Kidney (tissue), 13 donors: ENCODE measurements at regions not wholly inside any gene's neighbourhood (a gene's known extent, or its start where the extent isn't known, plus 50 kb on each side); places are given as distances from the start of the nearest gene placed in this dataset.

Experiments used
- DNase-seq, 5 donors: peaks; one replicate each; pipeline ENCODE4 v3.0.0-alpha.2; 2013 to 2020
- FAIRE-seq: peaks from 2 replicates; lab custom pipeline; 2012; peaks lifted over from hg19 to GRCh38; lab: Jason Lieb, UNC
- H3K27ac ChIP-seq, 2 donors: one replicate each; pipeline ENCODE4 v1.7.0; 2013; ENCODE audit warnings: low read depth in 2 of 2, low read length in 2 of 2, inconsistent platforms in 1 of 2
- H3K27me3 ChIP-seq: one replicate; pipeline ENCODE4 v1.7.1; 2013; ENCODE audit warnings: low read length, inconsistent platforms; ENCODE audit not compliant: control insufficient read depth, insufficient read depth
- H3K36me3 ChIP-seq, 3 donors: one replicate each; pipeline versions ENCODE4 v1.7.0 to v1.7.1; 2013; ENCODE audit warnings: low read length in 3 of 3, control low read depth in 1 of 3, inconsistent platforms in 1 of 3; ENCODE audit not compliant: insufficient read depth in 3 of 3, control insufficient read depth in 2 of 3
- H3K4me1 ChIP-seq, 3 donors: one replicate each; pipeline versions ENCODE4 v1.7.0 to v1.7.1; 2013; ENCODE audit warnings: low read length in 3 of 3, inconsistent platforms in 1 of 3, low read depth in 1 of 3; ENCODE audit not compliant: control insufficient read depth in 2 of 3, insufficient read depth in 2 of 3
- H3K4me3 ChIP-seq, 3 donors: one replicate each; pipeline versions ENCODE4 v1.7.0 to v1.8.1; 2013; ENCODE audit warnings: low read length in 3 of 3, control low read depth in 1 of 3, inconsistent platforms in 1 of 3
- H3K9ac ChIP-seq, 3 donors: one replicate each; pipeline versions ENCODE4 v1.7.0 to v1.7.1; 2013; ENCODE audit warnings: low read length in 3 of 3, control low read depth in 1 of 3, inconsistent platforms in 1 of 3
- H3K9me3 ChIP-seq, 3 donors: one replicate each; pipeline versions ENCODE4 v1.7.0 to v1.7.1; 2013; ENCODE audit warnings: low read length in 3 of 3, control low read depth in 1 of 3, inconsistent platforms in 1 of 3; ENCODE audit not compliant: control insufficient read depth in 2 of 3, insufficient read depth in 1 of 3
- intact Hi-C: fragments of 100-400 bp; cut with DNase I; formaldehyde crosslinking; loops from one replicate; pipeline ENCODE4 v1.11.1; 2022
- TF ChIP-seq, protein P1 (sequence below): IDR thresholded peaks from 3 replicates; pipeline ENCODE4 v1.5.1; 2012; ENCODE audit warnings: mild to moderate bottlenecking, moderate library complexity, borderline replicate concordance; ENCODE audit not compliant: insufficient read depth; ENCODE audit errors: extremely low read depth
- donor health status: control.
- donor health status: control.
- donor health status: control.
- donor health status: control.
- donor health status: control.
- donor health status: DM: yes; HTN: yes; CAD: no.
- donor health status: Normal renal cell carcinoma (clear cell type).

DNA sequence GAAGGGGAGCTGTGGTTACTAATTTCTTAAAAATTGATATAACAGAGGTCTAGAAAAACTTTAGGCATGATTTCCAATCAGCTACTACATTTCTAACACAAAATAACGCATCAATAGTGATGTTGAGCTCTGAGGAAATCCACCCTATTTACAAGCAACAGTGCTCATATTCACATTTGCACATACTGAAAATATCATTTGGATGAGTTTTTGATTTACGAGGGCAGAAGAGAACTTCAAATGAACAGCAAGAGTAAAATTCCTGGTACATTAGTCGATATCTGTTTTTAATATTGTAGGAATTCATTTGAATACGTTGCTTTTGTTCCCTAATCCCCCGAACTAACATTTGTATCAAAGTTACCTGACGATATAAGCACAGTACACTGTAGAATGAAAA lies 761.0 kb upstream of the POU3F3 start:
- no peaks in the 10 kb centered on the region for H3K27me3 ChIP-seq
- FAIRE-seq, result no peak

DNA sequence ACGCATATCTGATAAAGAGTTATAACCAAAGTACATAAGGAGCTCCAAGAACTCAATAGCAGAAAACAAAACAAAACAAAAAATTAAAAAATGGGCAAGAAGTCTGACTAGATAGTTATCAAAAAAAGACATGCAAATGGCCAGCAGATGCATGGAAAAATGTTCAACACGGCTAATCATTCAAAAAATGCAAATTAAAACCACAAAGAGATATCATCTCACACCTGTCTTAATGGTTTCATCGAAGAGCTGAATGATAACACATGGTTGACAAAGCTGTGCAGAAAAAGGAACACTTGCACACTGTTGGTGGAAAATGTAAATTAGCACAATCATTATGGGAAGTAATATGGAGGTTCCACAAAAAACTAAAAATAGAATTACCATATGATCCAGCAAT lies 751.3 kb upstream of the POU3F3 start:
- H3K27me3 ChIP-seq, result no peaks in the 10 kb centered on the region
- H3K4me1 ChIP-seq, result no peaks in the 10 kb centered on the region
- H3K9ac ChIP-seq, result no peak overlapping the region
- H3K9me3 ChIP-seq, result no peaks in the 10 kb centered on the region
- TF ChIP-seq, protein P1, sequence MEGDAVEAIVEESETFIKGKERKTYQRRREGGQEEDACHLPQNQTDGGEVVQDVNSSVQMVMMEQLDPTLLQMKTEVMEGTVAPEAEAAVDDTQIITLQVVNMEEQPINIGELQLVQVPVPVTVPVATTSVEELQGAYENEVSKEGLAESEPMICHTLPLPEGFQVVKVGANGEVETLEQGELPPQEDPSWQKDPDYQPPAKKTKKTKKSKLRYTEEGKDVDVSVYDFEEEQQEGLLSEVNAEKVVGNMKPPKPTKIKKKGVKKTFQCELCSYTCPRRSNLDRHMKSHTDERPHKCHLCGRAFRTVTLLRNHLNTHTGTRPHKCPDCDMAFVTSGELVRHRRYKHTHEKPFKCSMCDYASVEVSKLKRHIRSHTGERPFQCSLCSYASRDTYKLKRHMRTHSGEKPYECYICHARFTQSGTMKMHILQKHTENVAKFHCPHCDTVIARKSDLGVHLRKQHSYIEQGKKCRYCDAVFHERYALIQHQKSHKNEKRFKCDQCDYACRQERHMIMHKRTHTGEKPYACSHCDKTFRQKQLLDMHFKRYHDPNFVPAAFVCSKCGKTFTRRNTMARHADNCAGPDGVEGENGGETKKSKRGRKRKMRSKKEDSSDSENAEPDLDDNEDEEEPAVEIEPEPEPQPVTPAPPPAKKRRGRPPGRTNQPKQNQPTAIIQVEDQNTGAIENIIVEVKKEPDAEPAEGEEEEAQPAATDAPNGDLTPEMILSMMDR, result no peak
- H3K4me3 ChIP-seq, result no peak overlapping the region
- no peak overlapping the region for H3K27ac ChIP-seq
- FAIRE-seq, result no peak
- no peaks in the 10 kb centered on the region for H3K36me3 ChIP-seq
- intact Hi-C loops, result no loop called here
- DNase-seq, result no peak

More for the DNA sequence above, 761.0 kb upstream of the POU3F3 start:
- TF ChIP-seq, protein P1, result no peak
- no peak for DNase-seq
- H3K9me3 ChIP-seq, result peaks cover 0 to 2% (median 0%) of the 10 kb centered on the region in 3 donors
- no peak overlapping the region for H3K4me3 ChIP-seq
- H3K36me3 ChIP-seq, result no peaks in the 10 kb centered on the region
- H3K9ac ChIP-seq, result no peak overlapping the region
- intact Hi-C loops, result no loop called here
- H3K27ac ChIP-seq, result no peak overlapping the region
- H3K4me1 ChIP-seq, result no peaks in the 10 kb centered on the region

DNA sequence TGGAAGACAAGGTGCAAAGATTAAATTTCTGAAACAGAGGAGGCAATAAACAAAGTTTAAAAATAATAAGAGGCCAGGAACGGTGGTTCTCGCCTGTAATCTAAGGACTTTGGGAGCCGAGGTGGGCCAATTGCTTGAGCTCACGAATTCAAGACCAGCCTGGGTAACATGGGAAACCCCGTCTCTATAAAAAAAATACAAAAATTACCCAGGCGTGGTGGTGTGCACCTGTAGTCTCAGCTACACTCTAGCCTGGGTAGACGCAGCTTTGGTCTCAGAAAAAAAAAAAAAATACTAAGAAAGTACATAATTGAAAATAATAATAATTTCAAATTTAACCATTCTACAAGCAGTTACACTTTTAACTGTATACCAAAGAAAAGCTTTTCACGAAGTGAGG lies 744.6 kb upstream of the POU3F3 start:
- TF ChIP-seq, protein P1, result no peak
- Histone ChIP-seq H3K36me3 (no peaks in the 10 kb centered on the region), H3K9me3 (no peaks in the 10 kb centered on the region), H3K27me3 (no peaks in the 10 kb centered on the region), H3K4me3 (no peak overlapping the region), H3K9ac (no peak overlapping the region), H3K27ac (no peak overlapping the region), H3K4me1 (no peaks in the 10 kb centered on the region)
- FAIRE-seq (no peak), DNase-seq (no peak)
- intact Hi-C loops, result no loop called here

DNA sequence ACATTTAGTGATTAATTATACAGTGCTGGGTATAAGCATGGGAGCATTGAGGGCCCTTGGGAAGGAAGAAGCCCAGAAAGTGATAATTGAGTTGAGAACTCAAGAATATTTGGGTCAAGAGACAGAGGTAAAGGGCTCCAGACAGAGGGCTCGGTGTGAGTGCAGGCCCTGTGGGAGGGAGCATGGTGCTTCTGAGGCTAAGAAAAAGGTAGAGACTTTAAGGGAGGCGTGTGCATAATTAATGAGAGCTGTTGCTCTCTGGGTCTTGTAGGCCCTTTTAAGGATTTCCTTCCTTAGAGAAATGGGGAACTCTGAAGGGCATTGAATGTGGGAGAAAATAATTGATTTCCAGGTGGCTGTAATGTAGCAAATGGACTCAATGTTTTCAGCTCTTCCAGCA lies 735.0 kb upstream of the POU3F3 start:
- TF ChIP-seq, protein P1, result no peak
- Histone ChIP-seq H3K9me3 (no peaks in the 10 kb centered on the region), H3K9ac (no peak overlapping the region), H3K36me3 (no peaks in the 10 kb centered on the region), H3K27ac (no peak overlapping the region), H3K4me3 (no peak overlapping the region), H3K4me1 (no peaks in the 10 kb centered on the region), H3K27me3 (no peaks in the 10 kb centered on the region)
- intact Hi-C loops, result no loop called here
- no peak for FAIRE-seq
- no peak for DNase-seq
